ENCODE measurements at regions not wholly inside any gene's neighbourhood (a gene's known extent, or its start where the extent isn't known, plus 50 kb on each side); places are given as distances from the start of the nearest gene placed in this dataset.

DNA sequence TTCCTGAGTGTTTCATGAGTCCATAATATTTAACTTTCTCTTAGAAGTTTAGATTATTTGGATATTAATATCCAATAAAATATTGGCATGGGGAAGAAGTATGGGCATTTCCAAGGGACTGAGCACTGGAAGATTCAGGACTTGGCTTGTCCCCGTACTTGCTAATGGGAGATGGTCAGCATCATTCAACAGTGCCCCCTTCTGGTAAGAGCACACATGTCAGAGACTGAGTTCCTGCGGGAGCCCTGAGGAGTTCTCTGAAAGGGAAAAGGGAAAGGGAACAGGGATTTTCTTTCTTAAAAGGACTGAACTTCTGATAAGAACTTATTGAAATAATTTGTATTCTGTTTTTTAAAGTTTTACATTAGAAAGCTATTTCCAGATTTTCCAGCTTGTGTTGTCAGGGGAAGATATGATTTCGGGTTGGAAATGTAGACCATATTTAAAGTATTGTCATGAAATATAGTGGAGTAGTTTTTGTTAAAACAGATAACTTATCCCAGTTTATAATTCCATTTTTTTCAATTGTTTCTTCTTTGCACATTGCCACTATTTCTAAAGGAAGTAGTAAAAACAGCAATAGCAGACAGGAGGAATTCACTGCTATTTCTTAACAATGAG, 59.8 kb upstream of the C12orf71 start (continued):
- no peak for TF ChIP-seq EP300 (IDR thresholded peaks at IDR 0.05; ENCODE audit: low read depth in 2 of 2, low read length in 2 of 2)
- no peak for TF ChIP-seq EP300 (CRISPR knock-in tag; IDR thresholded peaks at IDR 0.05; ENCODE audit: borderline replicate concordance)
- no peak for TF ChIP-seq SKIL (CRISPR knock-in tag; IDR thresholded peaks at IDR 0.05; ENCODE audit: borderline replicate concordance)
- peak; percentile 66; the same call in 1 of the 2 replicates for TF ChIP-seq SMC3 (IDR thresholded peaks at IDR 0.05; ENCODE audit: low read length)
- no peak for TF ChIP-seq ZNF530 (CRISPR knock-in tag; IDR thresholded peaks at IDR 0.05; ENCODE audit: low read depth)
- no peak for TF ChIP-seq ZNF841 (CRISPR knock-in tag; IDR thresholded peaks at IDR 0.05; ENCODE audit: borderline replicate concordance)
- TF ChIP-seq ZBTB1 (CRISPR knock-in tag; IDR thresholded peaks at IDR 0.05; ENCODE audit: borderline replicate concordance), result no peak
- no peak for TF ChIP-seq SP2 (CRISPR knock-in tag; IDR thresholded peaks at IDR 0.05)
- TF ChIP-seq ZNF441 (CRISPR knock-in tag; IDR thresholded peaks at IDR 0.05; ENCODE audit: borderline replicate concordance), result no peak

DNA sequence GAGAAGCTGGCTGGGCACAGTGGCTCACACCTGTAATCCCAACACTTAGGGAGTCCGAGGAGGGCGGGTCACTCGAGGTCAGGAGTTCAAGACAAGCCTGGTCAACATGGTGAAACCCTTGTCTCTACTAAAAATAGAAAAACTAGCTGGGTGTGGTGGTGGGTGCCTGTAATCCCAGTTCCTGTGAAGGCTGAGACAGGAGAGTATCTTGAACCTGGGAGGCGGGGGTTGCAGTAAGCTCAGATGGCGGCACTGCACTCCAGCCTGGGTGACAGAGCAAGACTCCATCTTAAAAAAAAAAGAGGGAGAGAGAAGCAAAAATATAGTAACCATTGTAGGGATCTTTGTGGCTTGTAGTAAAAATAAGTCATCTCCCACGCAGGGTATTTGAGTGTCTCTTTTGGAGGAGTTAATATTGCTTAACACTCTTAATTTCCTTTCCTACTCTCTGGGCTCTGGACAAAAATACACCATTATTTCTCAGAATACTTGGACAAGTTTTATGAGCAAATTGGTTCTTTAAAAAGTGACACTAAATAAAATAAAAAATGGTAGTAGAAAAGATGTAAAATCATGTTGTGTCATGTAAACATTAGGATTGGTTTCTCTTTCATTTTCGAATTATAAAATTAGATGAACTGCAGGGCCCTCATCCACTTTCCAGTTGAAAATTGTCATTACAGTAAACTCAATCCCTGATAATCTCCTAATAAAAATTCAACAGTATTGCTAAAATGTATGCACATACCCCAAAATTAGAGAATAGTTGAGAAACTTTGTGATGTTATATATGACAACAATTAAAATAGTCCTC, 61.1 kb upstream of the C12orf71 start:
- no peak overlapping the region for H3K9ac ChIP-seq (ENCODE audit: insufficient read depth, low read depth, low read length)
- no peak overlapping the region for H3K4me3 ChIP-seq (replicated peaks in 1 of 3; ENCODE audit: insufficient read depth in 1 of 3, low read depth in 2 of 3, low read length in 3 of 3)
- no peaks in the 10 kb centered on the region for H4K20me1 ChIP-seq (ENCODE audit: insufficient read depth, low read length)
- ChIA-PET POLR2A (no interaction called here), CTCF (ENCODE audit: low intra/inter-chr PET ratio, low total read pairs) (interaction anchor here (1.3 kb wide), 1 partner anchor 163 kb away, joined by 4 read pairs; no protein-coding TSS in a partner anchor)
- H3K79me2 ChIP-seq (ENCODE audit: insufficient read depth, low read length), result no peaks in the 10 kb centered on the region
- WGBS (ENCODE audit: low lambda C conversion rate), result 34% methylated on average over 7 of the region's 7 CpGs
- no peaks in the 10 kb centered on the region for H3K36me3 ChIP-seq (replicated peaks in 1 of 2; ENCODE audit: control insufficient read depth in 1 of 2, insufficient read depth in 2 of 2, low read length in 2 of 2)
- H3K4me1 ChIP-seq (ENCODE audit: insufficient read depth, low read length), result no peaks in the 10 kb centered on the region
- intact Hi-C loops (cut with micrococcal nuclease; ENCODE audit: unreplicated experiment) (no loop called here), in situ Hi-C loops (cut with HindIII; ENCODE audit: extremely low pct_ligation_motif_present, low pct_unique_long_range_greater_than_20kb) (no loop called here)
- H3K9me3 ChIP-seq (ENCODE audit: low read length), result no peaks in the 10 kb centered on the region
- H2AFZ ChIP-seq (ENCODE audit: low read length), result no peak overlapping the region
- H3K27ac ChIP-seq (ENCODE audit: extremely low read length, insufficient read depth, low read length), result no peak overlapping the region
- no TSS peak for BruUV-seq (replicated peaks)
- ATAC-seq (no peak), DNase-seq (ENCODE audit: low spot score) (no peak), FAIRE-seq (no peak)
- no peaks in the 10 kb centered on the region for H3K27me3 ChIP-seq (ENCODE audit: control insufficient read depth in 1 of 2, insufficient read depth in 2 of 2, low read length in 2 of 2)
- H3K4me2 ChIP-seq (ENCODE audit: low read depth, low read length), result no peak overlapping the region; the same call in 1 of the 2 replicates
- TF ChIP-seq ARNTL (CRISPR knock-in tag; IDR thresholded peaks at IDR 0.05) (no peak), ZNF260 (CRISPR knock-in tag; IDR thresholded peaks at IDR 0.05; ENCODE audit: borderline replicate concordance, low read depth) (no peak), ZNF460 (CRISPR knock-in tag; IDR thresholded peaks at IDR 0.05; ENCODE audit: borderline replicate concordance) (no peak), ZNF547 (CRISPR knock-in tag; IDR thresholded peaks at IDR 0.05) (no peak), ZNF34 (CRISPR knock-in tag; IDR thresholded peaks at IDR 0.05; ENCODE audit: borderline replicate concordance) (no peak)
- TF ChIP-seq, protein P1, sequence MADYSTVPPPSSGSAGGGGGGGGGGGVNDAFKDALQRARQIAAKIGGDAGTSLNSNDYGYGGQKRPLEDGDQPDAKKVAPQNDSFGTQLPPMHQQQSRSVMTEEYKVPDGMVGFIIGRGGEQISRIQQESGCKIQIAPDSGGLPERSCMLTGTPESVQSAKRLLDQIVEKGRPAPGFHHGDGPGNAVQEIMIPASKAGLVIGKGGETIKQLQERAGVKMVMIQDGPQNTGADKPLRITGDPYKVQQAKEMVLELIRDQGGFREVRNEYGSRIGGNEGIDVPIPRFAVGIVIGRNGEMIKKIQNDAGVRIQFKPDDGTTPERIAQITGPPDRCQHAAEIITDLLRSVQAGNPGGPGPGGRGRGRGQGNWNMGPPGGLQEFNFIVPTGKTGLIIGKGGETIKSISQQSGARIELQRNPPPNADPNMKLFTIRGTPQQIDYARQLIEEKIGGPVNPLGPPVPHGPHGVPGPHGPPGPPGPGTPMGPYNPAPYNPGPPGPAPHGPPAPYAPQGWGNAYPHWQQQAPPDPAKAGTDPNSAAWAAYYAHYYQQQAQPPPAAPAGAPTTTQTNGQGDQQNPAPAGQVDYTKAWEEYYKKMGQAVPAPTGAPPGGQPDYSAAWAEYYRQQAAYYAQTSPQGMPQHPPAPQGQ (CRISPR knock-in tag; IDR thresholded peaks at IDR 0.05; ENCODE audit: borderline replicate concordance), result no peak
- TF ChIP-seq, protein P2, sequence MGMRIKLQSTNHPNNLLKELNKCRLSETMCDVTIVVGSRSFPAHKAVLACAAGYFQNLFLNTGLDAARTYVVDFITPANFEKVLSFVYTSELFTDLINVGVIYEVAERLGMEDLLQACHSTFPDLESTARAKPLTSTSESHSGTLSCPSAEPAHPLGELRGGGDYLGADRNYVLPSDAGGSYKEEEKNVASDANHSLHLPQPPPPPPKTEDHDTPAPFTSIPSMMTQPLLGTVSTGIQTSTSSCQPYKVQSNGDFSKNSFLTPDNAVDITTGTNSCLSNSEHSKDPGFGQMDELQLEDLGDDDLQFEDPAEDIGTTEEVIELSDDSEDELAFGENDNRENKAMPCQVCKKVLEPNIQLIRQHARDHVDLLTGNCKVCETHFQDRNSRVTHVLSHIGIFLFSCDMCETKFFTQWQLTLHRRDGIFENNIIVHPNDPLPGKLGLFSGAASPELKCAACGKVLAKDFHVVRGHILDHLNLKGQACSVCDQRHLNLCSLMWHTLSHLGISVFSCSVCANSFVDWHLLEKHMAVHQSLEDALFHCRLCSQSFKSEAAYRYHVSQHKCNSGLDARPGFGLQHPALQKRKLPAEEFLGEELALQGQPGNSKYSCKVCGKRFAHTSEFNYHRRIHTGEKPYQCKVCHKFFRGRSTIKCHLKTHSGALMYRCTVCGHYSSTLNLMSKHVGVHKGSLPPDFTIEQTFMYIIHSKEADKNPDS (CRISPR knock-in tag; IDR thresholded peaks at IDR 0.05), result no peak
